DND-41 (cell line): ENCODE measurements at regions not wholly inside any gene's neighbourhood (a gene's known extent, or its start where the extent isn't known, plus 50 kb on each side); places are given as distances from the start of the nearest gene placed in this dataset.

ENCODE experiments used
- ATAC-seq: fragments of 200-7000 bp; cut with Tn5 transposase; 3 replicates; pipeline ENCODE4 v1.9.1; 2021; ENCODE audit warnings: low read depth; ENCODE audit not compliant: insufficient read depth
- DNase-seq: peaks from one replicate; pipeline ENCODE4 v3.0.0-alpha.2; 2020
- H2AFZ ChIP-seq: 2 replicates; pipeline ENCODE4 v1.6.0; 2012; ENCODE audit warnings: low read depth, low read length
- H3K27ac ChIP-seq: 2 replicates; pipeline ENCODE4 v1.5.1; 2012; ENCODE audit warnings: low read length, inconsistent platforms
- H3K27me3 ChIP-seq: fragments of 200-600 bp; sonication (generic); 2 replicates; pipeline ENCODE4 v1.6.0; 2012; ENCODE audit warnings: low read length, mild to moderate bottlenecking, inconsistent platforms; ENCODE audit not compliant: insufficient read depth, poor library complexity
- H3K36me3 ChIP-seq: 2 replicates; pipeline ENCODE4 v1.5.1; 2012; ENCODE audit warnings: low read length, inconsistent platforms; ENCODE audit not compliant: insufficient read depth
- H3K4me1 ChIP-seq: 2 replicates; pipeline ENCODE4 v1.5.1; 2012; ENCODE audit warnings: mild to moderate bottlenecking, low read length; ENCODE audit not compliant: insufficient read depth
- H3K4me2 ChIP-seq: 2 replicates; pipeline ENCODE4 v1.6.0; 2012; ENCODE audit warnings: mild to moderate bottlenecking, moderate library complexity, low read length, inconsistent platforms; ENCODE audit not compliant: insufficient read depth
- H3K4me3 ChIP-seq, 2 experiments: fragments of 200-600 bp in 1 of 2; shearing (Covaris generic) in 1 of 2; 2 replicates each; pipeline ENCODE4 v1.5.1; 2012 to 2016; ENCODE audit warnings: inconsistent platforms in 2 of 2, low read length in 2 of 2, mild to moderate bottlenecking in 2 of 2, low read depth in 1 of 2, moderate library complexity in 1 of 2
- H3K79me2 ChIP-seq: 2 replicates; pipeline ENCODE4 v1.6.0; 2012; ENCODE audit warnings: low read length, inconsistent platforms; ENCODE audit not compliant: insufficient read depth
- H3K9ac ChIP-seq: 2 replicates; pipeline ENCODE4 v1.6.0; 2012; ENCODE audit warnings: low read depth, mild to moderate bottlenecking, inconsistent platforms, low read length, moderate library complexity
- H3K9me3 ChIP-seq: 2 replicates; pipeline ENCODE4 v1.5.1; 2012; ENCODE audit warnings: low read length, moderate library complexity, mild to moderate bottlenecking, inconsistent platforms; ENCODE audit not compliant: insufficient read depth, severe bottlenecking
- H4K20me1 ChIP-seq: 2 replicates; pipeline ENCODE4 v1.6.0; 2012; ENCODE audit warnings: low read length; ENCODE audit not compliant: insufficient read depth
- EZH2 ChIP-seq: IDR thresholded peaks from 3 replicates; pipeline ENCODE4 v1.6.1; 2012; ENCODE audit warnings: borderline replicate concordance, low read depth, mild to moderate bottlenecking, moderate library complexity, low read length, inconsistent platforms; ENCODE audit not compliant: severe bottlenecking
- TF ChIP-seq, protein P1 (sequence below): IDR thresholded peaks from 2 replicates; pipeline ENCODE4 v1.5.1; 2012; ENCODE audit warnings: borderline replicate concordance, low read length, moderate library complexity, mild to moderate bottlenecking; ENCODE audit not compliant: poor library complexity, severe bottlenecking; ENCODE audit errors: extremely low read depth

DNA sequence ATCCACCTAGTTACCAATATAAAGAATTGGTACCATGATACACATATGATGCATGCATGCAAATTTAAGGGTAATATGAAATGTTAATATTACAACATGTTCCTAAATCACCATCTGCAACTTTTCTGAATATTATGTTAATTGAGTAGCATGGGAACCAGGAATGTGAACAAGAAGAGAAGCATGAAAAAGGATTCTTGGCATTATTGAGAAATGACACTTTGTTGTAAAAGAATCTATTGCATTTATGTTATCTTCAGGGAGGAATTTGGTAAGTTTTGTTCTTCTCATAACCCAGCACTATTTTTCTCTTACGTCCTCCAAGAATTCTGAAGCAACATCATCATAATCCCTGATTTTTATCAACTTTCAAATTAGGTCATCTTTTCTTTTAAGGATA is 159.9 kb upstream of the SLC25A13 start:
- Histone ChIP-seq H3K9me3 (no peaks in the 10 kb centered on the region), H3K27ac (no peak overlapping the region), H3K4me1 (no peaks in the 10 kb centered on the region), H3K4me2 (no peak overlapping the region), H3K27me3 (no peaks in the 10 kb centered on the region), H3K36me3 (no peaks in the 10 kb centered on the region), H3K9ac (no peak overlapping the region), H2AFZ (no peak overlapping the region), H3K79me2 (no peaks in the 10 kb centered on the region), H4K20me1 (no peaks in the 10 kb centered on the region), H3K4me3 (no peak overlapping the region)
- TF ChIP-seq, protein P1, sequence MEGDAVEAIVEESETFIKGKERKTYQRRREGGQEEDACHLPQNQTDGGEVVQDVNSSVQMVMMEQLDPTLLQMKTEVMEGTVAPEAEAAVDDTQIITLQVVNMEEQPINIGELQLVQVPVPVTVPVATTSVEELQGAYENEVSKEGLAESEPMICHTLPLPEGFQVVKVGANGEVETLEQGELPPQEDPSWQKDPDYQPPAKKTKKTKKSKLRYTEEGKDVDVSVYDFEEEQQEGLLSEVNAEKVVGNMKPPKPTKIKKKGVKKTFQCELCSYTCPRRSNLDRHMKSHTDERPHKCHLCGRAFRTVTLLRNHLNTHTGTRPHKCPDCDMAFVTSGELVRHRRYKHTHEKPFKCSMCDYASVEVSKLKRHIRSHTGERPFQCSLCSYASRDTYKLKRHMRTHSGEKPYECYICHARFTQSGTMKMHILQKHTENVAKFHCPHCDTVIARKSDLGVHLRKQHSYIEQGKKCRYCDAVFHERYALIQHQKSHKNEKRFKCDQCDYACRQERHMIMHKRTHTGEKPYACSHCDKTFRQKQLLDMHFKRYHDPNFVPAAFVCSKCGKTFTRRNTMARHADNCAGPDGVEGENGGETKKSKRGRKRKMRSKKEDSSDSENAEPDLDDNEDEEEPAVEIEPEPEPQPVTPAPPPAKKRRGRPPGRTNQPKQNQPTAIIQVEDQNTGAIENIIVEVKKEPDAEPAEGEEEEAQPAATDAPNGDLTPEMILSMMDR, result no peak
- TF ChIP-seq EZH2, result no peak
- ATAC-seq, result no peak
- no peak for DNase-seq

DNA sequence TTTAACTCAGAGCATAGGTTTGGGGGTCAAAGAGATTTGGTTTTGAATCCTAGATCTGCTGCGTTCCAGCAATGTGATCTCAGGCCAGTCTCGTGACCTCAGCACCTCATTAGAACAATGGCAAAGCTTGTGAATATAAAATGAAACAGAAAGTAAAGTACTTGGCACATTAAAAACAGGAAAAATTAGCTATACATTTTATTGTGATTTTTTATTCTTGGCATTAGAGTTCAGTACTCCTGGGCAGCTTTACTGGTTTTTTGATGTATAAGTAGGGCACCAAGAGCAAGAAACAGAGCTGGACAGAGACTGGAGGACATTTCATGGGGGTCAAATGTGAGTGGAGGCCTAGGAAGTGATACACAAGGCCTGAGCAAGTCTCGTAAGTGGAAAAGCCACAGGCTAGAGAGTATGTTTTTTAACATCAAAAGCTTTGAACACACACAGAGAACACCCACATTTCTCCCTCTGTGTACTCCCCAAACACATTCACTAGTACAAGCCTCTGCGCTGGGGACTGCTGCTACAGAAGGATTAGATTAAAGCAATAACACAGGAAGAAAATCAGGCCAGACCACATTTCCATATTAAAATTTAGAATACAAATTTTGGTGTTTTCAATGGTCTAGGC is 157.2 kb upstream of the SLC25A13 start:
- H3K9ac ChIP-seq, result no peak overlapping the region

DNA sequence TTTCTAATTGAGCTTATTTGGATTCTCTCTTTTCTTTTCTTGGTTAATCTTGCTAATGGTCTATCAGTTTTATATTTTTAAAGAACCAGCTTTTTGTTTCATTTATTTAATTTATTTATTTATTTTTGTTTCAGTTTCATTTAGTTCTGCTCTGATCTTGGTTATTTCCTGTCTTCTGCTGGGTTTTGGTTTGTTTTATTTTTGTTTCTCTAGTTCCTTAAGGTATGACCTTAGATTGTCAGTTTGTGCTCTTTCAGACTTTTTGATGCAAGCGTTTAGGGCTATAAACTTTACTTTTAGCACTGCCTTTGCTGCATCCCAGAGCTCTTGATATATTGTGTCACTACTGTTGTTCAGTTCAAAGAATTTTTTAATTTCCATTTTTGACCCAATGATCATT is 149.7 kb upstream of the SLC25A13 start:
- Histone ChIP-seq H3K4me2 (no peak overlapping the region), H3K27ac (no peak overlapping the region), H3K9ac (no peak overlapping the region), H3K9me3 (no peaks in the 10 kb centered on the region), H3K4me1 (no peaks in the 10 kb centered on the region), H3K27me3 (no peaks in the 10 kb centered on the region), H3K36me3 (no peaks in the 10 kb centered on the region), H2AFZ (no peak overlapping the region), H3K79me2 (no peaks in the 10 kb centered on the region), H4K20me1 (no peaks in the 10 kb centered on the region), H3K4me3 (no peak overlapping the region)
- no peak for TF ChIP-seq EZH2
- TF ChIP-seq, protein P1, result no peak
- ATAC-seq (no peak), DNase-seq (no peak)

More for the DNA sequence above, 157.2 kb upstream of the SLC25A13 start:
- no peak for TF ChIP-seq EZH2
- TF ChIP-seq, protein P1, result no peak
- Histone ChIP-seq H3K27ac (no peak overlapping the region), H3K27me3 (no peaks in the 10 kb centered on the region), H4K20me1 (no peaks in the 10 kb centered on the region), H3K4me2 (no peak overlapping the region), H3K4me1 (no peaks in the 10 kb centered on the region), H3K36me3 (no peaks in the 10 kb centered on the region), H3K9me3 (no peaks in the 10 kb centered on the region), H3K4me3 (no peak overlapping the region), H3K79me2 (no peaks in the 10 kb centered on the region), H2AFZ (no peak overlapping the region)
- DNase-seq (no peak), ATAC-seq (no peak)
